ENCODE measurements at regions not wholly inside any gene's neighbourhood (a gene's known extent, or its start where the extent isn't known, plus 50 kb on each side); places are given as distances from the start of the nearest gene placed in this dataset.
"Not testable (repeated sequence)": the region's sequence is repeated elsewhere in the genome, so short reads cannot be mapped to it uniquely, and the experiment has no call there.

- Histone ChIP-seq H3K9me3 (peaks cover 0 to 21% of the 10 kb centered on the region in 2 donors), H3K27me3 (no peaks in the 10 kb centered on the region), H3K4me1 (no peaks in the 10 kb centered on the region), H3K27ac (no peak overlapping the region), H3K36me3 (no peaks in the 10 kb centered on the region), H3K4me3 (no peak overlapping the region)
- DNase-seq (ENCODE audit: low spot score in 2 of 2), result no peak
- intact Hi-C loops (cut with DNase I; ENCODE audit: low total_unique reads), result no loop called here
- TF ChIP-seq POLR2A (IDR thresholded peaks at IDR 0.05) (no peak), POLR2AphosphoS5 (IDR thresholded peaks at IDR 0.05) (no peak)
- TF ChIP-seq, protein P1, sequence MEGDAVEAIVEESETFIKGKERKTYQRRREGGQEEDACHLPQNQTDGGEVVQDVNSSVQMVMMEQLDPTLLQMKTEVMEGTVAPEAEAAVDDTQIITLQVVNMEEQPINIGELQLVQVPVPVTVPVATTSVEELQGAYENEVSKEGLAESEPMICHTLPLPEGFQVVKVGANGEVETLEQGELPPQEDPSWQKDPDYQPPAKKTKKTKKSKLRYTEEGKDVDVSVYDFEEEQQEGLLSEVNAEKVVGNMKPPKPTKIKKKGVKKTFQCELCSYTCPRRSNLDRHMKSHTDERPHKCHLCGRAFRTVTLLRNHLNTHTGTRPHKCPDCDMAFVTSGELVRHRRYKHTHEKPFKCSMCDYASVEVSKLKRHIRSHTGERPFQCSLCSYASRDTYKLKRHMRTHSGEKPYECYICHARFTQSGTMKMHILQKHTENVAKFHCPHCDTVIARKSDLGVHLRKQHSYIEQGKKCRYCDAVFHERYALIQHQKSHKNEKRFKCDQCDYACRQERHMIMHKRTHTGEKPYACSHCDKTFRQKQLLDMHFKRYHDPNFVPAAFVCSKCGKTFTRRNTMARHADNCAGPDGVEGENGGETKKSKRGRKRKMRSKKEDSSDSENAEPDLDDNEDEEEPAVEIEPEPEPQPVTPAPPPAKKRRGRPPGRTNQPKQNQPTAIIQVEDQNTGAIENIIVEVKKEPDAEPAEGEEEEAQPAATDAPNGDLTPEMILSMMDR (IDR thresholded peaks at IDR 0.05), result no peak
Measured at GRCh38 chr3:20480786-20481365, 294.9 kb upstream of the SGO1 start.

DNA sequence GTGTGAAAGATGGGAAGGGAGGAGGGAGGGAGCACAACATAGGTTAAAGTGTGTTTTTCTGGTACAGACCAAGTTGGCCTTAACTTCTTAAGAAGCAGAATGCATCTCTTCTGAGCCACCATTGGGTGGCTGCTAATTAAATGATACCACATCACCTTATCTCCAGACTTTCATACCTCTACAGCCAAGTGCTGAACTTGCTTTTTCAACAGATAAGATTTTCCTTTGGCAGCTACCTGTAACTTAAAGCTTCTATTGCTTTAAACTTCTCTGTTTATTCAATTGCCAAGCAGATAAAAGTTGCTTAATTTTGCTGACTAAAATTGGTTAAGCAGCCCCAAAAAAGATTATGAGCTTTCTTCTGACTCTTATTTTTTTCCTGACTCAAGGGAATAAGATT, 292.4 kb upstream of the SGO1 start:
- Histone ChIP-seq H3K9me3 (peaks cover 0 to 11% of the 10 kb centered on the region in 2 donors), H3K27ac (no peak overlapping the region), H3K4me1 (no peaks in the 10 kb centered on the region), H3K27me3 (no peaks in the 10 kb centered on the region), H3K4me3 (no peak overlapping the region), H3K36me3 (no peaks in the 10 kb centered on the region)
- no peak for DNase-seq (ENCODE audit: low spot score in 2 of 2)
- intact Hi-C loops (cut with DNase I; ENCODE audit: low total_unique reads), result no loop called here
- TF ChIP-seq, protein P1 (IDR thresholded peaks at IDR 0.05), result no peak
- TF ChIP-seq POLR2AphosphoS5 (IDR thresholded peaks at IDR 0.05), result no peak
- TF ChIP-seq POLR2A (IDR thresholded peaks at IDR 0.05), result no peak

GRCh38 chr3:20464237-20464636, 278.2 kb upstream of the SGO1 start:
- H3K27me3 ChIP-seq; H3K4me3 ChIP-seq; H3K4me1 ChIP-seq; H3K27ac ChIP-seq; DNase-seq (ENCODE audit: low spot score in 2 of 2); H3K36me3 ChIP-seq; H3K9me3 ChIP-seq; intact Hi-C loops (cut with DNase I; ENCODE audit: low total_unique reads): not testable (repeated sequence)

GRCh38 chr3:20462723-20463122, 276.7 kb upstream of the SGO1 start:
- TF ChIP-seq POLR2A (IDR thresholded peaks at IDR 0.05) (no peak), POLR2AphosphoS5 (IDR thresholded peaks at IDR 0.05) (no peak)
- TF ChIP-seq, protein P1 (IDR thresholded peaks at IDR 0.05), result no peak

DNA sequence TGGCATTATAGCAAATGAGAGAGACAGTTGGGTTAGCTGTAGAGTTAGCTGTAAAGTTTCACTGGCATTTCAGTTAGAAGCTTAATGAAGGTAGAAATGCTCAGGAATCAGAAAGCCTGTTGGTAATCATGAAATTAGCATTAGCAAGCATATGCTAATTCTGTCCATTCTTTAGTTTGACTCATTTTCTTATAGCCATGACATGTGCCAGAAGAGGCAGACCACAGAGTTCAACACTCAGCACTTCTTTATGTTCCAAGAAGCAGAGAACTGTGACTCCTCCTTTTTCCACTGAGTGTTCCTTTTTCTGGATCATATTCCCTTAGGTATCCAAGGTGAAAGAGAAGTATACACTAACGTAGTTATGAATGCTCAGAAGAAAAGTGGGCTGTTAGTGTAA, 276.2 kb upstream of the SGO1 start:
- intact Hi-C loops (cut with DNase I; ENCODE audit: low total_unique reads), result no loop called here
- Histone ChIP-seq H3K27ac (no peak overlapping the region), H3K4me3 (no peak overlapping the region), H3K4me1 (no peaks in the 10 kb centered on the region), H3K9me3 (peaks cover 8 to 11% of the 10 kb centered on the region in 2 donors), H3K27me3 (no peaks in the 10 kb centered on the region), H3K36me3 (no peaks in the 10 kb centered on the region)
- no peak for DNase-seq (ENCODE audit: low spot score in 2 of 2)
- TF ChIP-seq POLR2AphosphoS5 (IDR thresholded peaks at IDR 0.05) (no peak), POLR2A (IDR thresholded peaks at IDR 0.05) (no peak)
- TF ChIP-seq, protein P1 (IDR thresholded peaks at IDR 0.05), result no peak

More at GRCh38 chr3:20462723-20463122, 276.7 kb upstream of the SGO1 start:
- intact Hi-C loops (cut with DNase I; ENCODE audit: low total_unique reads), result no loop called here
- no peaks in the 10 kb centered on the region for H3K36me3 ChIP-seq
- no peak for DNase-seq (ENCODE audit: low spot score in 2 of 2)
- no peaks in the 10 kb centered on the region for H3K4me1 ChIP-seq
- peaks cover 7 to 10% of the 10 kb centered on the region in 2 donors for H3K9me3 ChIP-seq
- no peak overlapping the region for H3K27ac ChIP-seq
- H3K27me3 ChIP-seq, result no peaks in the 10 kb centered on the region
- no peak overlapping the region for H3K4me3 ChIP-seq
